Sigmoid colon (tissue), 4 donors: ENCODE measurements at regions not wholly inside any gene's neighbourhood (a gene's known extent, or its start where the extent isn't known, plus 50 kb on each side); places are given as distances from the start of the nearest gene placed in this dataset.

Source experiments
- CTCF ChIP-seq, 4 experiments: fragments of 450-650 bp in 3 of 4; fragments of 200-600 bp in 1 of 4; IDR thresholded peaks; one replicate each; pipeline ENCODE4 v1.5.1; 2016 to 2019; ENCODE audit warnings: antibody characterized with exemption in 4 of 4, mild to moderate bottlenecking in 3 of 4, moderate library complexity in 2 of 4
- EP300 ChIP-seq, 4 donors: sonication (generic); formaldehyde crosslinking; IDR thresholded peaks; one replicate each; pipeline ENCODE4 v1.6.1; 2017; ENCODE audit warnings: antibody characterized with exemption in 4 of 4
- POLR2A ChIP-seq, 2 donors: fragments of 450-650 bp; IDR thresholded peaks; one replicate each; pipeline ENCODE4 v1.6.1; 2016; ENCODE audit warnings: antibody characterized with exemption in 2 of 2, mild to moderate bottlenecking in 2 of 2, moderate library complexity in 2 of 2
- POLR2AphosphoS5 ChIP-seq, 4 donors: sonication (generic); formaldehyde crosslinking; IDR thresholded peaks; one replicate each; pipeline ENCODE4 v1.6.1; 2017; ENCODE audit warnings: antibody characterized with exemption in 4 of 4

- TF ChIP-seq EP300 (IDR thresholded peaks at IDR 0.05) (no peak), CTCF (IDR thresholded peaks at IDR 0.05) (no peak), POLR2AphosphoS5 (IDR thresholded peaks at IDR 0.05) (no peak), POLR2A (IDR thresholded peaks at IDR 0.05) (no peak)
These were observed 77.1 kb downstream of the MIAT start for GRCh38 chr22:26734339-26735018.
